DMS 273 (cell line): ENCODE measurements at regions not wholly inside any gene's neighbourhood (a gene's known extent, or its start where the extent isn't known, plus 50 kb on each side); places are given as distances from the start of the nearest gene placed in this dataset.

Experiments
- DNase-seq: peaks from one replicate; lab custom pipeline; 2025; ENCODE audit not compliant: unreplicated experiment; lab: John Stamatoyannopoulos, UW

GRCh38 chr2:200135082-200135481 is 171.4 kb upstream of the SPATS2L start:
- DNase-seq = no peak

- DNase-seq = no peak
Measured at GRCh38 chr2:200136655-200137054, 169.8 kb upstream of the SPATS2L start.

GRCh38 chr2:200137271-200137670 is 169.2 kb upstream of the SPATS2L start:
- DNase-seq = no peak

- no peak for DNase-seq
Measured at GRCh38 chr2:200137691-200138090, 168.8 kb upstream of the SPATS2L start.

GRCh38 chr2:200138391-200139124 is 167.9 kb upstream of the SPATS2L start:
- no peak for DNase-seq

GRCh38 chr2:200144571-200144970 is 161.9 kb upstream of the SPATS2L start:
- DNase-seq = no peak

GRCh38 chr2:200146501-200146900 is 160.0 kb upstream of the SPATS2L start:
- no peak for DNase-seq

- DNase-seq = no peak
Measured at GRCh38 chr2:200147371-200147770, 159.1 kb upstream of the SPATS2L start.

GRCh38 chr2:200148366-200148765 is 158.1 kb upstream of the SPATS2L start:
- DNase-seq = no peak

- no peak for DNase-seq
Measured at GRCh38 chr2:200150411-200151086, 155.9 kb upstream of the SPATS2L start.

- no peak for DNase-seq
Measured at GRCh38 chr2:200155652-200156051, 150.8 kb upstream of the SPATS2L start.

- peak; percentile 27 for DNase-seq
Measured at GRCh38 chr2:200156166-200156835, 150.2 kb upstream of the SPATS2L start.

GRCh38 chr2:200158647-200159356 is 147.7 kb upstream of the SPATS2L start:
- no peak for DNase-seq

GRCh38 chr2:200159357-200159707 is 147.2 kb upstream of the SPATS2L start:
- no peak for DNase-seq

- peak; percentile 68 for DNase-seq
Measured at GRCh38 chr2:200159829-200160781, 146.4 kb upstream of the SPATS2L start.

- DNase-seq = no peak
Measured at GRCh38 chr2:200161458-200161857, 145.0 kb upstream of the SPATS2L start.

- DNase-seq = no peak
Measured at GRCh38 chr2:200165687-200166086, 140.8 kb upstream of the SPATS2L start.

- peak; percentile 8 for DNase-seq
Measured at GRCh38 chr2:200168641-200169555, 137.6 kb upstream of the SPATS2L start.

GRCh38 chr2:200170221-200170620 is 136.3 kb upstream of the SPATS2L start:
- no peak for DNase-seq
